Fibroblast of skin of scalp (primary cell): ENCODE measurements at regions not wholly inside any gene's neighbourhood (a gene's known extent, or its start where the extent isn't known, plus 50 kb on each side); places are given as distances from the start of the nearest gene placed in this dataset.

Experiments
- DNase-seq: peaks from one replicate; pipeline ENCODE4 v3.0.0-alpha.2; 2013

- DNase-seq, result no peak
These were observed 93.6 kb downstream of the MRPL36 start for GRCh38 chr5:1706021-1706420.

GRCh38 chr5:1704676-1705075, 95.0 kb downstream of the MRPL36 start:
- no peak for DNase-seq

GRCh38 chr5:1704266-1704665, 95.4 kb downstream of the MRPL36 start:
- DNase-seq, result no peak

GRCh38 chr5:1703352-1704050, 96.1 kb downstream of the MRPL36 start:
- DNase-seq, result no peak

GRCh38 chr5:1702318-1702717, 97.3 kb downstream of the MRPL36 start:
- DNase-seq, result no peak

GRCh38 chr5:1701884-1702283, 97.8 kb downstream of the MRPL36 start:
- no peak for DNase-seq

- DNase-seq, result no peak
These were observed 98.3 kb downstream of the MRPL36 start for GRCh38 chr5:1701216-1701864.

- DNase-seq, result no peak
These were observed 100.2 kb downstream of the MRPL36 start for GRCh38 chr5:1699394-1699793.

GRCh38 chr5:1698589-1699316, 100.9 kb downstream of the MRPL36 start:
- no peak for DNase-seq

GRCh38 chr5:1692381-1692780, 107.3 kb downstream of the MRPL36 start:
- DNase-seq, result no peak

GRCh38 chr5:1687301-1687970, 112.2 kb downstream of the MRPL36 start:
- DNase-seq, result no peak

GRCh38 chr5:1686016-1686802, 113.4 kb downstream of the MRPL36 start:
- no peak for DNase-seq

- DNase-seq, result no peak
These were observed 114.6 kb downstream of the MRPL36 start for GRCh38 chr5:1685066-1685465.

GRCh38 chr5:1681955-1682354, 117.7 kb downstream of the MRPL36 start:
- DNase-seq, result no peak

GRCh38 chr5:1673042-1673677, 126.5 kb downstream of the MRPL36 start:
- DNase-seq, result no peak

GRCh38 chr5:1672396-1672795, 127.2 kb downstream of the MRPL36 start:
- DNase-seq, result no peak

- no peak for DNase-seq
These were observed 128.3 kb downstream of the MRPL36 start for GRCh38 chr5:1671351-1671750.

- DNase-seq, result no peak
These were observed 129.3 kb downstream of the MRPL36 start for GRCh38 chr5:1670351-1670750.

GRCh38 chr5:1669276-1670155, 130.1 kb downstream of the MRPL36 start:
- DNase-seq, result no peak

- no peak for DNase-seq
These were observed 131.4 kb downstream of the MRPL36 start for GRCh38 chr5:1668141-1668721.
